ENCODE measurements at regions not wholly inside any gene's neighbourhood (a gene's known extent, or its start where the extent isn't known, plus 50 kb on each side); places are given as distances from the start of the nearest gene placed in this dataset.

DNA sequence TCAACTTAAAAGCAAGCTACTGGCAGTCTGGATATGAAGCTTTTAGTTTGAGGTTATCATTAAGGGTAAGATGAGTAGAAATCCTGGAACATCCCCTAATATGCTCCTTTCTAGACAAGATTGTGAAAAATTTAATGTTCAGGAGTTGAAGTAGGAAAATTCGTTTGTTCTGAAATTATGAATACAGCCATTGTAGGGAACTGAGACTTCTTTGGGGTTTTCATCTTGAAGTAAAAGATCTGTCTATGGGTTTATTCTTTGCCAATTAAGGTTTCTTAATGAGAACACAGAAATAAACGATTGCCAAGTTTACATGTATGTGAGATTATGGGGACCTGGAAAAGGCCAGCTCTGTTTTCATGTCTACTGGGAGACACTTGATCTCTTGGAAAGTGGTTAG is 225.6 kb upstream of the MOCS1 start:
- H3K4me1 ChIP-seq (ENCODE audit: control insufficient read depth in 2 of 2, insufficient read depth in 2 of 2, low read length in 2 of 2), result no peaks in the 10 kb centered on the region
- no peak for DNase-seq
- H3K9me3 ChIP-seq (ENCODE audit: control insufficient read depth in 2 of 3, low read length in 3 of 3), result no peaks in the 10 kb centered on the region
- intact Hi-C loops (cut with micrococcal nuclease), result no loop called here
- ChIA-PET CTCF (no interaction called here), POLR2A (no interaction called here)
- Mint-ChIP-seq H3K4me3 (no peak overlapping the region), H3K4me1 (no peaks in the 10 kb centered on the region), H3K27ac (no peak overlapping the region), H3K9me3 (peaks cover 0 to 4% (median 0%) of the 10 kb centered on the region in 11 donors), H3K36me3 (no peaks in the 10 kb centered on the region), H3K27me3 (peaks cover 0 to 20% (median 11%) of the 10 kb centered on the region in 5 donors)
- no peaks in the 10 kb centered on the region for H3K27me3 ChIP-seq (ENCODE audit: control insufficient read depth in 2 of 2, insufficient read depth in 2 of 2, low read length in 2 of 2)
- ATAC-seq, result no peak
- no peak overlapping the region for H3K27ac ChIP-seq (ENCODE audit: low read depth, low read length)
- no peak overlapping the region for H3K4me3 ChIP-seq (ENCODE audit: low read length)
- no peaks in the 10 kb centered on the region for H3K36me3 ChIP-seq (ENCODE audit: control insufficient read depth in 2 of 3, insufficient read depth in 3 of 3, low read length in 3 of 3)

DNA sequence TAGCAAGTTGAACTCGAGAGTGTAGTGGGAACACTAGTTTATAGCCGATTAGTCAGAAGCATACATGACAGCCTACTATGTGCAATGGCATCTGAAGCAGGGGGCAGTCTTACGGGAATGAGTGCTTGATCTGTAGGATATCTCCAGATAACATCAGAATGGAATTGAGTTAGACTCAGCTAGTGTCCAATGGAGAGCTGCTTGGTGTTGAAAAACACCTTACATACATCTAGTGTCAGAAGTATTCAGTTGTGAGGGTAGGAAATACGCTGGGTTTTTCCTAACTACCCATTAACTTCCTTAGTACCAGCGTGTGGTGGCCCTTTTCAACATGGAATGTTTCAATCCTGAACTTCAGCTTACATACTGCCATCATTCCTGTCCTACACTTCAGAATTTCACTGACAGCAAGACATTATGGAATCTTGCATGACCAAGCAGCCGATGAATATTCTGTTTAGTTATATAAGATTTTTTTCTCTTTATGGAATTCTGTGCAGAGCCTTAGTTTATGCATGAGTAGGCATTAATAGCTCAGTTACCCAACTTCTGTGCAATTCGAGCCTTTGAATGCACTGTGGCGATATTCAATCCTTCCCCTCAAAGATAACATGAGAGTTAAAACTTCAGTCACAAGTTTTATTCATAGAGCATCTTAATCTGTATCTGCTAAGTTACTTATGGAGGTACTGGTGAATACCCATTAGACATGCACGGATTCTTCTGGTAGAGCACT is 218.6 kb upstream of the MOCS1 start:
- H3K4me1 Mint-ChIP-seq, result peaks cover 0 to 1% (median 0%) of the 10 kb centered on the region in 7 donors
- no peak for ATAC-seq

DNA sequence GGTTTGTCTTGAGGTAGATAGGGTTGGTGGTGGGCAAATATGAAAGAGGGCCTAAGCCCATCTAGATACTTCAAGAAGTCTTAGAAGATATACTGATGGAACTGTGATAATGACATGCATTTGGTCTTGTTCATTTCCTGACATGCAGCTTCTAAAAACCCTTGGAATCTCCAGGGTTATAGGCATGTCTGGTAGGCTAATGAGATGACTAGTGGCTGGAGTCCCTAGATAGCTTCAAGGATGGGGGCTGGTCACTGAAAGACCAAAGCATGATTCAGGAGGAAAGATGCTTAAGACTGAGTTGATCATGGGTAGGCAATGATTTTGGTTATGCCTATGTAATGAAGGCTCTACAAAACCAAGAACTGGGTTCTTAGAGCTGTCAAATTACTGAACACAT is 217.9 kb upstream of the MOCS1 start:
- ATAC-seq (no peak), DNase-seq (no peak)
- H3K27ac ChIP-seq (ENCODE audit: low read depth, low read length), result no peak overlapping the region
- peaks cover 0 to 3% (median 0%) of the 10 kb centered on the region in 11 donors for H3K9me3 Mint-ChIP-seq
- H3K27me3 ChIP-seq (ENCODE audit: control insufficient read depth in 2 of 2, insufficient read depth in 2 of 2, low read length in 2 of 2), result no peaks in the 10 kb centered on the region
- H3K4me3 Mint-ChIP-seq, result no peak overlapping the region
- H3K9me3 ChIP-seq (ENCODE audit: control insufficient read depth in 2 of 3, low read length in 3 of 3), result no peaks in the 10 kb centered on the region
- no peaks in the 10 kb centered on the region for H3K36me3 Mint-ChIP-seq
- CTCF ChIA-PET, result no interaction called here
- no peak overlapping the region for H3K27ac Mint-ChIP-seq
- no peak overlapping the region for H3K4me3 ChIP-seq (ENCODE audit: low read length)
- H3K4me1 Mint-ChIP-seq, result peaks cover 0 to 1% (median 0%) of the 10 kb centered on the region in 7 donors
- H3K36me3 ChIP-seq (ENCODE audit: control insufficient read depth in 2 of 3, insufficient read depth in 3 of 3, low read length in 3 of 3), result no peaks in the 10 kb centered on the region
- intact Hi-C loops (cut with micrococcal nuclease), result no loop called here
- no peaks in the 10 kb centered on the region for H3K4me1 ChIP-seq (ENCODE audit: control insufficient read depth in 2 of 2, insufficient read depth in 2 of 2, low read length in 2 of 2)
- peaks cover 6 to 44% (median 17%) of the 10 kb centered on the region in 5 donors for H3K27me3 Mint-ChIP-seq
- POLR2A ChIA-PET, result no interaction called here

More for the DNA sequence above, 218.6 kb upstream of the MOCS1 start:
- Histone ChIP-seq H3K27ac (ENCODE audit: low read depth, low read length) (no peak overlapping the region), H3K9me3 (ENCODE audit: control insufficient read depth in 2 of 3, low read length in 3 of 3) (no peaks in the 10 kb centered on the region), H3K4me3 (ENCODE audit: low read length) (no peak overlapping the region), H3K36me3 (ENCODE audit: control insufficient read depth in 2 of 3, insufficient read depth in 3 of 3, low read length in 3 of 3) (no peaks in the 10 kb centered on the region), H3K27me3 (ENCODE audit: control insufficient read depth in 2 of 2, insufficient read depth in 2 of 2, low read length in 2 of 2) (no peaks in the 10 kb centered on the region), H3K4me1 (ENCODE audit: control insufficient read depth in 2 of 2, insufficient read depth in 2 of 2, low read length in 2 of 2) (no peaks in the 10 kb centered on the region)
- intact Hi-C loops (cut with micrococcal nuclease), result no loop called here
- Mint-ChIP-seq H3K36me3 (no peaks in the 10 kb centered on the region), H3K27ac (no peak overlapping the region), H3K9me3 (peaks cover 0 to 4% (median 0%) of the 10 kb centered on the region in 11 donors), H3K4me3 (no peak overlapping the region), H3K27me3 (peaks cover 6 to 39% (median 17%) of the 10 kb centered on the region in 5 donors)
- no peak for DNase-seq
- ChIA-PET CTCF (no interaction called here), POLR2A (no interaction called here)

DNA sequence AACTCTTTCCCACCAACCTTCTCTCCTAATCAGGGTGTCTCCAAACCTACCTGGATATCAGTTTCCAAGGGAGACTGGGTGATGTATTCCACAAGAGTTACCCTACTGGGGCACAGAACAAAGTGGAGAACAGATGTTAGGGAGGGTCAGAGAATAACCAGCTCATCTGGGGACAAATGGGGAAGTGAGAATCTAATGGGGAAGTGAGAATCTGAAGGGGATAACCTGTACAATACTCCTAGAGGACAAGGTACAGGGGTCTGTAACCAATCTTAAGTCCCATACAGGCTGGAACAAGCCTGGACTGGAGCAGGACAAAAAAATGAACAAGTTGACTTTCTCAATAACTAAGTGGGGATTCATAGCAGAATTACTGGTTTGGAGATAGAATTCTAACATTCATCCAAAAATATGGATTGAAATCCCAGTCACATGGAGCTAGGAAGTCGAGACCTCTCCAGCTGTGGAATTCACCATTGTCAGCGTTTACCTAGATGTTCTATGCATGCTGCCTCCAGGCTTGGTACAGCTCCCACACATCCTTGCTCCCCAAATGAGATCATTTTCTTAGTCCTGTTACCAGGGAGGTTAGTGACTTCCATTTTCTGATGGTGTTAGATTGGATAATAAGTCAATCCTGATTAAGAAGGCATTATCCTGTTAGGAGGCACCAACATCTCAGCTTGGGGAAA is 214.8 kb upstream of the MOCS1 start:
- no peak for DNase-seq
- H3K27me3 Mint-ChIP-seq, result peaks cover 6 to 40% (median 18%) of the 10 kb centered on the region in 5 donors
- Histone ChIP-seq H3K27ac (ENCODE audit: low read depth, low read length) (no peak overlapping the region), H3K4me3 (ENCODE audit: low read length) (no peak overlapping the region), H3K27me3 (ENCODE audit: control insufficient read depth in 2 of 2, insufficient read depth in 2 of 2, low read length in 2 of 2) (no peaks in the 10 kb centered on the region), H3K9me3 (ENCODE audit: control insufficient read depth in 2 of 3, low read length in 3 of 3) (no peaks in the 10 kb centered on the region), H3K4me1 (ENCODE audit: control insufficient read depth in 2 of 2, insufficient read depth in 2 of 2, low read length in 2 of 2) (no peaks in the 10 kb centered on the region), H3K36me3 (ENCODE audit: control insufficient read depth in 2 of 3, insufficient read depth in 3 of 3, low read length in 3 of 3) (no peaks in the 10 kb centered on the region)
- ATAC-seq, result no peak
- CTCF ChIA-PET, result no interaction called here
- H3K9me3 Mint-ChIP-seq, result peaks cover 0 to 5% (median 0%) of the 10 kb centered on the region in 11 donors
- no peak overlapping the region for H3K27ac Mint-ChIP-seq
- intact Hi-C loops (cut with micrococcal nuclease), result no loop called here
- POLR2A ChIA-PET, result no interaction called here
- peaks cover 0 to 1% (median 0%) of the 10 kb centered on the region in 7 donors for H3K4me1 Mint-ChIP-seq
- no peaks in the 10 kb centered on the region for H3K36me3 Mint-ChIP-seq
- H3K4me3 Mint-ChIP-seq, result no peak overlapping the region

DNA sequence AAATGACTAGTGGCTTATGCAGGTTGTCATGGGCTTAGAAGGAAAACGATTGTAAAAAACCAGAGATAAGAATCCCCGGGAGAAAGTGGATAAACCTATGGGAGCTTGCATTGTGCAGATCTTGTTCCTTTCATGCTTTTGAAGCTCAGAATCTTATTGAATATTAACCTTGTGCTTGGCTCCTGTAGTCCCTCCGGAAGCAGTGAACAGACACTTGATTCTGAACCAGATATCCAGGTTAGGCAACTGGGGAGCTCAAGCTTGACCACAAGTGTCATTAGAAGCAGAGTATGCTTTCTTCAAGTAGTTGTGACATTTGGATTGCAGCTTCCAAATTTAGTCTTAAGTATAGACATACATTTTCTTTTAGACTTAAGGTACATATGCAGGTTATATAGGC is 212.6 kb upstream of the MOCS1 start:
- H3K27me3 ChIP-seq (ENCODE audit: control insufficient read depth in 2 of 2, insufficient read depth in 2 of 2, low read length in 2 of 2), result no peaks in the 10 kb centered on the region
- H3K27me3 Mint-ChIP-seq, result peaks cover 6 to 43% (median 17%) of the 10 kb centered on the region in 5 donors
- peaks cover 0 to 5% (median 0%) of the 10 kb centered on the region in 11 donors for H3K9me3 Mint-ChIP-seq
- DNase-seq (no peak), ATAC-seq (no peak)
- no peaks in the 10 kb centered on the region for H3K9me3 ChIP-seq (ENCODE audit: control insufficient read depth in 2 of 3, low read length in 3 of 3)
- no peak overlapping the region for H3K27ac ChIP-seq (ENCODE audit: low read depth, low read length)
- H3K4me1 ChIP-seq (ENCODE audit: control insufficient read depth in 2 of 2, insufficient read depth in 2 of 2, low read length in 2 of 2), result no peaks in the 10 kb centered on the region
- H3K4me3 Mint-ChIP-seq, result no peak overlapping the region
- POLR2A ChIA-PET, result no interaction called here
- CTCF ChIA-PET, result no interaction called here
- H3K27ac Mint-ChIP-seq, result no peak overlapping the region
- no peak overlapping the region for H3K4me3 ChIP-seq (ENCODE audit: low read length)
- no peaks in the 10 kb centered on the region for H3K36me3 Mint-ChIP-seq
- no peaks in the 10 kb centered on the region for H3K36me3 ChIP-seq (ENCODE audit: control insufficient read depth in 2 of 3, insufficient read depth in 3 of 3, low read length in 3 of 3)
- no peaks in the 10 kb centered on the region for H3K4me1 Mint-ChIP-seq
- intact Hi-C loops (cut with micrococcal nuclease), result no loop called here

GRCh38 chr6:40139447-40139846 is 205.2 kb upstream of the MOCS1 start:
- Histone ChIP-seq H3K27ac (ENCODE audit: low read depth, low read length) (no peak overlapping the region), H3K4me3 (ENCODE audit: low read length) (no peak overlapping the region), H3K27me3 (ENCODE audit: control insufficient read depth in 2 of 2, insufficient read depth in 2 of 2, low read length in 2 of 2) (no peaks in the 10 kb centered on the region), H3K4me1 (ENCODE audit: control insufficient read depth in 2 of 2, insufficient read depth in 2 of 2, low read length in 2 of 2) (no peaks in the 10 kb centered on the region), H3K9me3 (ENCODE audit: control insufficient read depth in 2 of 3, low read length in 3 of 3) (no peaks in the 10 kb centered on the region), H3K36me3 (ENCODE audit: control insufficient read depth in 2 of 3, insufficient read depth in 3 of 3, low read length in 3 of 3) (no peaks in the 10 kb centered on the region)
- Mint-ChIP-seq H3K4me1 (no peaks in the 10 kb centered on the region), H3K27ac (no peak overlapping the region), H3K27me3 (peaks cover 0 to 28% (median 10%) of the 10 kb centered on the region in 5 donors), H3K9me3 (peaks cover 0 to 13% (median 0%) of the 10 kb centered on the region in 11 donors), H3K36me3 (no peaks in the 10 kb centered on the region), H3K4me3 (no peak overlapping the region)
- ChIA-PET CTCF (no interaction called here), POLR2A (no interaction called here)
- intact Hi-C loops (cut with micrococcal nuclease), result no loop called here
- ATAC-seq (no peak), DNase-seq (no peak)

GRCh38 chr6:40138273-40138720 is 204.0 kb upstream of the MOCS1 start:
- H3K36me3 Mint-ChIP-seq, result no peaks in the 10 kb centered on the region
- Histone ChIP-seq H3K27ac (ENCODE audit: low read depth, low read length) (no peak overlapping the region), H3K4me1 (ENCODE audit: control insufficient read depth in 2 of 2, insufficient read depth in 2 of 2, low read length in 2 of 2) (no peaks in the 10 kb centered on the region), H3K9me3 (ENCODE audit: control insufficient read depth in 2 of 3, low read length in 3 of 3) (no peaks in the 10 kb centered on the region), H3K27me3 (ENCODE audit: control insufficient read depth in 2 of 2, insufficient read depth in 2 of 2, low read length in 2 of 2) (no peaks in the 10 kb centered on the region), H3K4me3 (ENCODE audit: low read length) (no peak overlapping the region), H3K36me3 (ENCODE audit: control insufficient read depth in 2 of 3, insufficient read depth in 3 of 3, low read length in 3 of 3) (no peaks in the 10 kb centered on the region)
- H3K4me3 Mint-ChIP-seq, result no peak overlapping the region
- DNase-seq, result no peak
- peaks cover 0 to 12% (median 0%) of the 10 kb centered on the region in 11 donors for H3K9me3 Mint-ChIP-seq
- intact Hi-C loops (cut with micrococcal nuclease), result no loop called here
- H3K4me1 Mint-ChIP-seq, result no peaks in the 10 kb centered on the region
- ATAC-seq, result no peak
- ChIA-PET POLR2A (no interaction called here), CTCF (no interaction called here)
- peaks cover 0 to 17% (median 4%) of the 10 kb centered on the region in 5 donors for H3K27me3 Mint-ChIP-seq
- H3K27ac Mint-ChIP-seq, result no peak overlapping the region
